LNCAP (cell line): ENCODE measurements at regions not wholly inside any gene's neighbourhood (a gene's known extent, or its start where the extent isn't known, plus 50 kb on each side); places are given as distances from the start of the nearest gene placed in this dataset.

Source experiments
- TF ChIP-seq, protein P1 (sequence below): fragments of 450-650 bp; IDR thresholded peaks from 2 replicates; pipeline ENCODE4 v1.5.1; 2017; ENCODE audit warnings: mild to moderate bottlenecking

DNA sequence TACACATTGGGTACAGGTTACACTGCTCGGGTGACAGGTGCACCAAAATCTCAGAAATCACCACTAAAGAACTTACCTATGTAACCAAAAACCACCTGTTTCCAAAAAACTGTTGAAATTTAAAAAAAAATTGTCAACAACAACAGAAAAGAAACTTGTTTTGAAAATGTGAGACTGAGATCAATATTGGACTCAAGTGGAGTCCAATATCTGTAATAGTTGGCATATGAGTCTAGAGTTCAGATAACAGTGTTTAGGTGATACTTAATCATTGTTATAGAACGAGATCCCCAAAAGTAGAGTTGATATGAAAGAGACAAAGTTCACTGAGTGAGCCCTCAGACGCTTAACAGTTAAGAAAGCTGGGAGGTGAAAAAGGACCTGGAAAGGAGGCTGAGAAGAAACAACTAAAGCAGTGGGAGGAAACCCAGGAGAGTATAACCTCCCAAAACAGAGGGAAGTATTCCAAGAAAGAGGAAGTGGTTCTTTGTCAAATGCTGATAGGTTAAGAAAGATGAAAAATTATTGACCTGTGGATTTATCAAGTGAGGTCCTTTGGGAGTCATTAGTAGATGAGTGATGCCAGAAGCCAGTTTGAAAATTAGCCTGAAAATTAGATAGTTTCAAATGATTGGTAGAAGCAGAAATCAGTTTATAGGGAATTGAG lies 388.6 kb upstream of the DPH6 start:
- TF ChIP-seq, protein P1, sequence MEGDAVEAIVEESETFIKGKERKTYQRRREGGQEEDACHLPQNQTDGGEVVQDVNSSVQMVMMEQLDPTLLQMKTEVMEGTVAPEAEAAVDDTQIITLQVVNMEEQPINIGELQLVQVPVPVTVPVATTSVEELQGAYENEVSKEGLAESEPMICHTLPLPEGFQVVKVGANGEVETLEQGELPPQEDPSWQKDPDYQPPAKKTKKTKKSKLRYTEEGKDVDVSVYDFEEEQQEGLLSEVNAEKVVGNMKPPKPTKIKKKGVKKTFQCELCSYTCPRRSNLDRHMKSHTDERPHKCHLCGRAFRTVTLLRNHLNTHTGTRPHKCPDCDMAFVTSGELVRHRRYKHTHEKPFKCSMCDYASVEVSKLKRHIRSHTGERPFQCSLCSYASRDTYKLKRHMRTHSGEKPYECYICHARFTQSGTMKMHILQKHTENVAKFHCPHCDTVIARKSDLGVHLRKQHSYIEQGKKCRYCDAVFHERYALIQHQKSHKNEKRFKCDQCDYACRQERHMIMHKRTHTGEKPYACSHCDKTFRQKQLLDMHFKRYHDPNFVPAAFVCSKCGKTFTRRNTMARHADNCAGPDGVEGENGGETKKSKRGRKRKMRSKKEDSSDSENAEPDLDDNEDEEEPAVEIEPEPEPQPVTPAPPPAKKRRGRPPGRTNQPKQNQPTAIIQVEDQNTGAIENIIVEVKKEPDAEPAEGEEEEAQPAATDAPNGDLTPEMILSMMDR = no peak

DNA sequence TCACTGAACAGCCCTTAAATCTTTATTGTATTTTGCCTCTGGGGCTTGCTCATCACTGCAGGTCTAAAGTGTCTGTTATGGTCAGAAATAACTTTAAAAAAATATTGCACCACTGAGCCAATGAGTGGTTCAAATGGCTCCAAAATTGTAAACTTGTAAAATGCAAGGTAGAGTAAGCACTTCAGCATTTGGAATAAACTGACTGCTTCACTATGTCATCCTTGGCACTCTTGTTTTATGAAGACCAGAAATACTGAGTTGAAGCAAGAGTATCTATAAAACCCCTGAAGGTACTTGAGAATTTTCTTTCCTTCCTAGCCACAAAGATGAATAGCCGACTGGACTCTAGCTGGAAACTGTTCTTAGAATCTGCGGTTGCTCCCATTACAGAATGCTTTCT lies 390.3 kb upstream of the DPH6 start:
- TF ChIP-seq, protein P1 = no peak

DNA sequence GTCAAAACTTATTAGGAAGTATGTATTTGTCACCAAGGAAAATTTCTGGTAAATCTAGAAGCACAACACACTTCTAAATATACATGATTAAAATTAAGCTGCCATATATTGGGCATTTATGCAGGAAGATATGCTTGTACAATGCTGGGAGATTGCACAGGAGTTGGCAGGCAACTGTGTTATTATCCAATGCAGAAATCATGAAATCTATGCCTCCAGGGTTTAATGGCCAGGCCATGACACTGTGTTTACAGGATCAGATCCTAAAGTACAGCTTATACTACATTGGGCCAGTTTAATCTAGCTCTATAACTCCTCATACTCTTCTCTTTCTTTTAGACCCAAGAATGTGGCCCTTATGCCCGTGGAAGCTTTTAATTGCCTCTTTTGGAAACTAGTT lies 391.4 kb upstream of the DPH6 start:
- TF ChIP-seq, protein P1 = no peak

DNA sequence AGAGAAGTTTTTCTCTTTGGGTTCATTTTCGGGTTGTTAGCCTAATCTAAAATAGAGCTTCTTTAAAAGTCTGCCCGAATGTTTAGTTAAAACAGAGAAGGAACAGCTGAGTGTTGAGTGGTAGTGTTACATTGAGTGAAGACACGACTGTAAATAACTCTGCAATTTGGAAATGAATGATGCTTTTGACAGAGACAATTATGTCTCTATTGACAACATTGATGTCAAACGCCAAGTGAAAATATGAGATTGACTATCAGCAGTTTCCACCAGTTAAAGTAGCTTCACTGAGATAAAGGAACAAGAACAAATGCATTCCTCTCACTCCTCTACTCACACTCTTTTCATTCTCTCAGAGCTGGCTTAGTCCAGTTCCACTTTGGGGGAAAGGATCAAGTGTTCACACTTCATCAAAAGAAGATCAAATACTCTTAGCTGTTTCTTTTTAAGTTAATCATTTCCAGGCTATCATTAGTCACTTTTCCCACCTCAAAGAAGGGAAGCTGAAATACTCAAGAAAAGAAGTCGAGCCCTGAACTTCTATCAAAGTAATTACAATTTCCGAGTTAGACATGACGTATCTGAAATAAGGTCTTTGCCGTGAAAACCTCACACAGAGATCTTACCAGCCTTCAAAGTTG lies 399.1 kb upstream of the DPH6 start:
- TF ChIP-seq, protein P1 = no peak

DNA sequence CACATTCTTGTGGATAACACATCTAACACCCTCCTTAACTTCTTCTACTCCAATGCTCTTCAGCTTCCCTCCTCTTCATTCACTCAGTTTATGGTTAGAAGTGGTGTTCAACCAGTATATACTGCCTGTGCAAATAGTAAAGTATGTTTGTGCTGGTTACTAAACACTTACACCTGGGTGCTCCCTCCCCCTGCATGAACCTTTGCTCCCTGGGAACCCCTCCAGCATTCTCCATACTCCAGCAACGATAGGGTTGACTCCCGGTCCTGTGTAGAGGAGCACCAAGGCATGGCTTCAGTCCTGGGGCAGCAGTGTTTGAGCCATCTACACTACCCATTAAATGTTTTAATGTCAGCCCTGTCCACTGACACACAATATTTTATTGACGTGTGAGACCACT lies 407.5 kb upstream of the DPH6 start:
- TF ChIP-seq, protein P1 = no peak

DNA sequence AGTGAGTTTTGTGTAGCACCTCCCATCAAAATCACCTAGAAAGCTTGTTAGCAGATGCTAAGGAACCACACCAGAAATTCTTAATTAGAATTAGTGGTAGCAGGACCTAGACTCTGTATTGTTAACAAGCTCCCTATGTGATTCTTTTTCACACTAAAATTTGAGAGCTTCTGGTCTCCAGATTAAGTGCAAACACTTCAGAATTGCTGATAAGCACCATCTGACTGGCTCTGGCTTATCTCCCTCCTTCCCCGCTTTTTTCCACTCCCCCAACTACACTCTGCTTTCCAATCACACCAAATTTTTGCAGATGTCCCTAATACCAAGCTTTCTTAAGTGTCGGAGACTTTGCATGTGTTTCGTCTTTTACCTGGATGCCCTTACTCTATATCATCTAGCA lies 410.1 kb upstream of the DPH6 start:
- TF ChIP-seq, protein P1 = no peak

DNA sequence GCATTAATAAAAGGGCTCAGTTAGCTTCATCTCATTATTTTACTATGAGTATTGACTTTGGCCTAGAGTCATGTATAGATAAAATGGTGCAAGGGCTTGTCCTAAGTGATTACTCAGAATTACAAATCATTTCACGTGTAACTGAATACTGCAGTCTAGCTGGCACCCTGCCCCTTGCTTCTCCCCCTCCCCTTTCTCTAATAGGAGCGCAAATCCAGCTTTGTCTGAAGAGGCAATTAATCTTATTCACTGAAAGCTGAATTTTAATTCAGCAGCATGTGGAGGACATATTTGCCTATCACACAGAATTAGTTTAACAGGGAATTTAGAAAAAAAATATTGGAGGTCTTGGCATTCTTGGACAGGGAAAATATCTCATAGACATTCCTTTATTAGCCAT lies 412.1 kb upstream of the DPH6 start:
- TF ChIP-seq, protein P1 = no peak
